D721Med (cell line): ENCODE measurements at regions not wholly inside any gene's neighbourhood (a gene's known extent, or its start where the extent isn't known, plus 50 kb on each side); places are given as distances from the start of the nearest gene placed in this dataset.

Experiments
- DNase-seq: peaks from one replicate; pipeline ENCODE4 v3.0.0; 2011; ENCODE audit warnings: low spot score; ENCODE audit not compliant: insufficient read length
- FAIRE-seq: peaks from 2 replicates; lab custom pipeline; 2011; peaks lifted over from hg19 to GRCh38; lab: Jason Lieb, UNC
- CTCF ChIP-seq: IDR thresholded peaks from 2 replicates; pipeline ENCODE4 v1.5.1; 2012; ENCODE audit warnings: mild to moderate bottlenecking, control low read depth; ENCODE audit not compliant: insufficient read depth; ENCODE audit errors: missing control alignments

DNA sequence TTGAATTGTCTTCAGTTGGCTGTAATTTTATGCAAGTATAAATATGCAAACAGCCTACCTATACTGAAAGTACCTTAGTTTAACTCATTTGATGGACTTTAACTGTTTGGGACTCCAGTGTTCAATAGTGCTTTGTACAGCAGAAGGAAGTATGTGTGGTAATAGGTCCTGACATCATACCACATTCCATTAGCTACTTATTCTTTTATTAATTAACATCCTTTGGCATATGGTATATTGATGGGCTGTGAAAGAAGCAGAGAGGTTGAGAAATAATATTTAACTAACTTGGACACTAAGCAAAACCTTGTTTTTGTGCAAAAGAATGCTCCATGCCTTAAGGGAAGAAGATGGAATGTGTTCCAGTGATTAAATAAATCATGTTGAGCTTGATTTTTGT lies 97.6 kb upstream of the SEMA6A start:
- DNase-seq (no peak), FAIRE-seq (no peak)
- TF ChIP-seq CTCF, result no peak

DNA sequence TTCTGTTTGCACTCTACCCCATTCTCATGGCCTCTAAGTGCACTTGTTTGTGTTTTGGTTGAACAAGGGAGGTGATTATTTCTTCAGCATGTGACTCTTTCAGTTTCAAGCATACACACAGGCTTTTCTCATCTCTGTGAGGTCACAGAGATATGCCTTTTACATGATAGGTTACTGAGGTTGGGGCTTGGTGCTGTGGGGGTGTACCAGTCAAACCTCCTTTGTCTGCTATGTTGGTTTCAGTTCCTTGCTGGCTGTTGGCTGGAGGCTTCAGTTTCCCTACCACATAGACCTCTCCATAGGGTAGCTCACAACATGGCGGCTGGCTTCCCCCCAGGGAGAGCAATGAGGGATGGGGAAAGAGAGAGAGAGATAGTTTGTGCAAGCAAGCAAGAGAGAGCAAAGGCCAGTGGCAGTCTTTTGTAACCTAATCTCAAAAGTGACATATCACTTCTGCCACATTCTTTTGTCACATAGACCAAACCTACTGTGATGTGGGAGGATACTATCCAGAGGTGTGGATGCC lies 96.7 kb upstream of the SEMA6A start:
- FAIRE-seq (no peak), DNase-seq (no peak)
- TF ChIP-seq CTCF, result no peak

GRCh38 chr5:116669261-116670031 lies 94.8 kb upstream of the SEMA6A start:
- DNase-seq (no peak), FAIRE-seq (no peak)
- TF ChIP-seq CTCF, result no peak

- no peak for TF ChIP-seq CTCF
- no peak for FAIRE-seq
- no peak for DNase-seq
Observed at GRCh38 chr5:116668390-116668789, 93.8 kb upstream of the SEMA6A start.

DNA sequence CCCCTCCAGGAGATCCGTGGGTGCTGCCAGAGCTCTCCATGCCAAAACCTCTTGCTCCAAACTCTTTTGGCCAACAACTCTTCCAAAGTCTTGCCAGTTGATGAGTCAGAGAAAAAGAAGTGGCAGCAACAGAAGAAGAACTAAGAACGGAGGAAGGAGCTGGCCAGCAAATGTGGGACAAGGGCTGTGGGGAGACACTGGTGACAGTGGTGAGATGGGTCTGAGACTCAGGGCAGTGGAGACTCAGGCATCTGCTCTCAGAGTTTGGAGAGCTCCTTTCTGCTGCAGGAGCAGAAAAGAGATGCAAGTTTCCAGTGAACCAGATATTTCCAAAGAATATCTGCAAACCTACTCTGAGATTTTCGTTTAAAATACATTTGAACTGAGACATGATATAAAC lies 92.3 kb upstream of the SEMA6A start:
- no peak for TF ChIP-seq CTCF
- DNase-seq, result no peak
- FAIRE-seq, result no peak

DNA sequence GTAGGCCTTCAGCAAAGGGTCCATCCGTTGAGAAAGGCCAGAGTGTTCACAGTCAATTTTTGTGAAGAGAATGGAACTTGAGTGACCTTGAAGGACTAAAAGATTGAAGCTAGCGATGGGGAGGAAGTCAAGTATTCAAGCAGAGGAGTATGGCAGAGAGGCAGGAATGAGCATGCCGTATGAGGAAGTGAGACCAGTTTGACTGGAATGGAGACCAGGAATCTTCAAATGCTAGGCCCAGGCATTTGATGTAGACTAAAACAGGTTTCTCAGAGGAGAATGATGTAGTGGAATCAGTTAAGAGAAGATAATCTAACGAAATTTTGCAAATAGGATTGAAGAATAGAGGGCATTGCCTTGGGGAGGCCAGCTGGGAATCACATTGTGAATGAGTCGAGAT lies 90.4 kb upstream of the SEMA6A start:
- no peak for DNase-seq
- TF ChIP-seq CTCF, result no peak
- no peak for FAIRE-seq

- FAIRE-seq (no peak), DNase-seq (no peak)
- TF ChIP-seq CTCF, result no peak
Observed at GRCh38 chr5:116663081-116663480, 88.5 kb upstream of the SEMA6A start.
